Islet precursor cell (in vitro differentiated cells): ENCODE measurements at regions not wholly inside any gene's neighbourhood (a gene's known extent, or its start where the extent isn't known, plus 50 kb on each side); places are given as distances from the start of the nearest gene placed in this dataset.
"Not testable (repeated sequence)": the region's sequence is repeated elsewhere in the genome, so short reads cannot be mapped to it uniquely, and the experiment has no call there.

Source experiments
- DNase-seq: peaks from one replicate; pipeline ENCODE4 v3.0.0-alpha.2; 2018

DNA sequence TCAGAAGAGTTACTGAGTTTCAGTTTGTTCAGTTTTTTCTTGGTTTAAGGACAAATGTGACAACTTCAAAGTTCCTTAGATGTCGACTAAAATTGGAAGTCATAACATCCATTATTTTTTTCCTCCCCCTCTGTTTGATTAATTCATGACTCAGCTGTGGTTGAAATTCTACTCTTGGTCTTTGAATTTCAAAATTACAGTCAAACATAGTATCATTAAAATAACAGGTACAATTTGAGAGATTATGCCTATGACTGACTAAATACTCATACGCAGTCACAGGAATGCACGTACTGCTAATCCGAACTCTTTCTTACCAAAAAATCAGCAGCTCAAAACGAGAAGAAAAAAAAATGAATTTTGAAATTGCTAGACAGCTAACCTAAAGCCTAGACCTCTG is 1434.8 kb downstream of the RAPGEF2 start:
- no peak for DNase-seq

- DNase-seq: peak; percentile 71
Observed at GRCh38 chr4:160546201-160546600, 1443.3 kb downstream of the RAPGEF2 start.

DNA sequence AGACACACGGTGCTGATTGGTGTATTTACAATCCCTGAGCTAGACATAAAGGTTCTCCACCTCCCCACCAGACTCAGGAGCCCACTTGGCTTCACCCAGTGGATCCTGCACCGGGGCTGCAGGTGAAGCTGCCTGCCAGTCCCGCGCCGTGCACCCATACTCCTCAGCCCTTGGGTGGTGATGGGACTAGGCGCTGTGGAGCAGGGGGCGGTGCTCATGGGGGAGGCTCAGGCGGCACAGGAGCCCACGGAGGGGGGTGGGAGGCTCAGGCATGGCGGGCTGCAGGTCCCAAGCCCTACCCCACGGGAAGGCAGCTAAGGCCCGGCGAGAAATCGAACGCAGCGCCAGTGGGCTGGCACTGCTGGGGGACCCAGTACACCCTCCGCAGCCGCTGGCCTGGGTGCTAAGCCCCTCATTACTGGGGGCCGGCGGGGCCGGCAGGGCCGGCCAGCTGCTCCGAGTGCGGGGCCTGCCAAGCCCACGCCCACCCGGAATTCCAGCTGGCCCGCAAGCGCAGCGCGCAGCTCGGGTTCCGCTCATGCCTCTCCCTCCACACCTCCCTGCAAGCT is 1447.2 kb downstream of the RAPGEF2 start:
- DNase-seq: not testable (repeated sequence)

GRCh38 chr4:160562661-160563060 is 1459.8 kb downstream of the RAPGEF2 start:
- DNase-seq: no peak

- DNase-seq: no peak
Observed at GRCh38 chr4:160563552-160564282, 1460.8 kb downstream of the RAPGEF2 start.

DNA sequence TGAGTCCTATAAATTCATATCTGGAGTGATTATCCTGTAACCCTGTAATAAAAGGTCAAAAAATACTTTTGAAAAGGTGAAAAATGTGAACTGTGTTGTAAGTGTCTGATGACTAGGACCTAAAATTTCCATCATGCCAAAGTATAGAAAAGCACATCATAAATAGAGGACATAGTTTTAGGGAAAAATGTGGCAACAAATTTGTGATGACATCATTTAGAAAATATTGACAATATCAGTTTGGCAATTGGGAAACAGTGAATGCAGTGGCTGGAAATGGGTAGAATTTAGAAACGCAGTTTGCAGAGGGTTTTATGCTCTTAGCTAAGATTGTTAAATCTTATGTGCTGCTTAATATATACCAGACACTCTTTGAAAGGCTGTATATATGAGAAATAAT is 1464.8 kb downstream of the RAPGEF2 start:
- DNase-seq: no peak

DNA sequence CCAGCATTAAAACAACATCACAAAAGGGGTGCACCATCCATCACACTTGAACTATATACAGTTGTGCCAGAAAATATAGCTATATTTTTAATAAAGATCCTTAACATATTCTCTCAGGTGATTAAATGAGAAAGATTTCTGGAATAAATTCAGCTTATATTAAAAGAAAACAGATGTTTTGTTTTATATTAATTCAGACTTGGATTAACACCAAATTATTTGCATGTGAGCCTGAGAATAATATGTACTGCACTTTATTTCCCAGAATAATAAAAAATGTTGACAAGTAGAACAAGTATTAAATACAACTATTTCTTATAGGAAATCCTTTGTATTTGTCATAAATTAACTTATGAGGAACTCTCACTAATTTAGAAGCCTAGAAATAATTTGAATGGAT is 1467.4 kb downstream of the RAPGEF2 start:
- DNase-seq: no peak

- DNase-seq: not testable (repeated sequence)
Observed at GRCh38 chr4:160574272-160574671, 1471.4 kb downstream of the RAPGEF2 start.

DNA sequence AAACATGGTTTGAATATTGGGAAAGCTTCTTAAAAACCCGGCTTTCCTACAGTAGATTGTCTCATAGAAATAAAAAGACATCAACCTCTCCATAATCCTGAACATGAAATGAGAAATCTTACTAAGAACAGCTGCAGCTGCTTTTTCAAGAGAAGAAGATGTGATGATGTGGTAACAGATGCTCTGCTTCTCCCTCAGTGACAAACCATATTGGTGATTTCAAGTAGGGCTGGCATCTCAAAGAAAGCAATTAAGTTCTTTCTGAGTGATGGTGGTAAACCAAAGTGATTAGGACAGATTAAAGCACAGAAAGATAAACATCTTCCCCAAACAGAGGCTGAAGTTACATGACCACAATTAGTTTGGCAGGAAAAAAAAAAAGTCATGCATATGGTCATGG is 1477.7 kb downstream of the RAPGEF2 start:
- DNase-seq: no peak

GRCh38 chr4:160592258-160592657 is 1489.4 kb downstream of the RAPGEF2 start:
- DNase-seq: no peak

- no peak for DNase-seq
Observed at GRCh38 chr4:160595646-160596045, 1492.8 kb downstream of the RAPGEF2 start.

GRCh38 chr4:160604541-160604940 is 1501.7 kb downstream of the RAPGEF2 start:
- no peak for DNase-seq

GRCh38 chr4:160611181-160611580 is 1508.3 kb downstream of the RAPGEF2 start:
- no peak for DNase-seq

- no peak for DNase-seq
Observed at GRCh38 chr4:160631044-160631443, 1528.2 kb downstream of the RAPGEF2 start.

DNA sequence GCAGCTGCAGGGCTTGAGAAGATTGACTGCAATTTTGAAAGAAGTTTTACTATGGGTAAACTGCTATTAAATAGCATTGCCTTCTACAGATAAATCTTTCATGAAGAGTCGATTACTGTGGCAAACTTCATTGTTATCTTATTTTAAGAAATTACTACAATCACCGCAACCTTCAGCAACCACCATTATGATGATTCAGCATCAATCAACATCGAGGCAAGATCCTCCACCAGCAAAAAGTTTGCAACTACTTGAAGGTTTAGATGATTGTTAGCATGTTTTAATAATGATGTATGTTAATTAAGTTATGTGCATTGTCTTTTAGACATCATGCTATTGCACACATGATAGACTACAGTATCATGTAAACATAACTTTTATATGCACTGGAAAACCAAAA is 1511.0 kb downstream of the FSTL5 start:
- DNase-seq: no peak

DNA sequence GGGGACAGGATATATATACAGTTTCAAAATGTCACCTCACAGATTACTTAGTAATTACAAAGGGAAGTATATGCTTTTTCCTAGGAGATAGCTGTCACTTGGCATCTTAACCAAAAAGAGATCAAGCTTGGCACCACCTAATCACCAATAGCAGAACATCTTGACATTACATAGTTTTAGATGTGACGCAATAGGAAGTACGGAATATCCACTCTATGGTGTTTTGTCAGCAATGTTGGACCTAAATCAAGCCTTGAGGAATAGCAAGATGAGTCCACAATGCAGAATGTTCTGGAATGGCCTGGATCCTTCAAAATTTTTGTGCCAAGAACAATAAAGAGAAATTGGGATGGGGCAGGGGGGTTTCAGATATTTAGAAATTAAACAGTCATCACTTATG is 1488.2 kb downstream of the FSTL5 start:
- no peak for DNase-seq

DNA sequence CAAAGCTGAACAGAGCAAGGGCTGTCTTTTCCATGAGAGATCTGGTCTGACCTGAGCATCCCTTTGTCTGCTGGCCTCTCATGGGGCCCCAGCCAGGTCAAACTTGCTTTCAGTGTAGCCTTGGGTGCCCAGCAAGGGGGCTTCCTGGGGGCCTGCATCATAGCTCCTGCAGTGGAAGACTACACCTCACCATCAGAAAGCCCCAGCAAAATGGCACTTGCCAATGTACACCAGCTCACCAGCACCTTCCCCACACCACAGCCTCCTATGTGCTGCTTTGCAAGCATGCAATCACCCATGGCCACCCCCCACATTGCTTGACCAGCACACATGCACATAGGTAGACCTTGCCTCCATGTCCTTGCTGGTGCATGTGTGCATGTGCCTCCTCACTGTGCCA is 1478.1 kb downstream of the FSTL5 start:
- no peak for DNase-seq

- DNase-seq: no peak
Observed at GRCh38 chr4:160701671-160702070, 1462.1 kb downstream of the FSTL5 start.

DNA sequence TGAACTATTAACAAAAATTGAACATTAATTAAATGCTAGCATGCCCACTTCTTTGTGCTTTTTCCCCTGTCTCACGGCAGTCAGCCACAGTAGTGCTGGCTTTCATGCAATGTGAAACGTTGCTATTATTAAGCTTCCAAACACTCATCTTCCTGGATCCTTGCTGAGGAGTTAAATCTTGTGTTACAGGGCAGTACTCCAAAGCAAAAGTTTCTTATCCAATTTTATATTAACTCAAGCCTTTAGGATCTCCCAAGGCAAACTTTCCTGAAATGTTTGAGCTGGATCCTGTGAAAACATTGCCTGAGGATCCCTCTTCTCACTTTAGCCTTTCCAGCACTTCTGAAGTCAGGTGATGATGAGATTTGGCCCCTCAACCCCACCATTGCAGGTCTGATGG is 1454.8 kb downstream of the FSTL5 start:
- DNase-seq: no peak

DNA sequence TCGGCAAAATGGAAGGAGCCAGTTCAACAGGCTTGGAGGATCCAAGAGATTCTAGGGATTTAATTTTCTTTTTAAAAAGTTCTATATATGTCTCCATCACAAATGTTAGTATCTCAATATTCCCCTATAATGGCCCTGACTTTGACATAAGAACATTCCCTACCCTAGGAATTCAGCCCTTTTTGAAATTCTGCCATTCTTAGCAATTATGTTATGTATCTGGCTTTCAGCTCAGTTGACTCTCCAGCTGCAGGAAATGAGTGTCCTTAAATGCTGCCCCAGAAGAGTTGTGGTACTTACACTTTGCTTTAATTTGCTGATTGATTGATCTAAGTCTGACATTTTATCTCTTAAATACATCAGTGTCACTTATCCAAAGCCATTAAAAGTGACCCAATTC is 1454.3 kb downstream of the FSTL5 start:
- DNase-seq: no peak

GRCh38 chr4:160716551-160716950 is 1447.2 kb downstream of the FSTL5 start:
- no peak for DNase-seq

GRCh38 chr4:160717848-160718247 is 1446.0 kb downstream of the FSTL5 start:
- no peak for DNase-seq

DNA sequence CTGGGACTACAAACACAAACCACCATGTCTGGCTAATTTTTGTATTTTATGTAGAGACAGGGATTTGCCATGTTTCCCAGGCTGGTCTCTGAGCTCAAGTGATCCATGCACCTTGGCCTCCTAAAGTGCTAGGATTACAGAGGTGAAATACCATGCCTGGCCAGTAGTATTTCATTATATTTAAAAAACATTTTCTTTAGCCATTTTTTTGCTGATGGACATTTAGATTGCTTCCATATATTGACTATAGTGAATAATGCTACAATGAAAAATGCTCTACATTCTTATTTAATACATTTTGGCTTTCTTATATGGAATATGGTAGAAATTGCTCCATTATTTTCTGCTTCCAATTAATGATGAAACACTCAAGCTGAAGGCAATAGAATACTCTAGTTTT is 1439.7 kb downstream of the FSTL5 start:
- DNase-seq: no peak

- DNase-seq: no peak
Observed at GRCh38 chr4:160745126-160745525, 1418.7 kb downstream of the FSTL5 start.

GRCh38 chr4:160746585-160746984 is 1417.2 kb downstream of the FSTL5 start:
- DNase-seq: not testable (repeated sequence)
